GM21423 (cell line): ENCODE measurements at regions not wholly inside any gene's neighbourhood (a gene's known extent, or its start where the extent isn't known, plus 50 kb on each side); places are given as distances from the start of the nearest gene placed in this dataset.

Experiments used
- ATAC-seq: cut with Tn5 transposase; IDR thresholded peaks from one replicate; pipeline ENCODE4 v1.9.1; 2021; ENCODE audit warnings: mild to moderate bottlenecking, moderate library complexity; ENCODE audit not compliant: unreplicated experiment

DNA sequence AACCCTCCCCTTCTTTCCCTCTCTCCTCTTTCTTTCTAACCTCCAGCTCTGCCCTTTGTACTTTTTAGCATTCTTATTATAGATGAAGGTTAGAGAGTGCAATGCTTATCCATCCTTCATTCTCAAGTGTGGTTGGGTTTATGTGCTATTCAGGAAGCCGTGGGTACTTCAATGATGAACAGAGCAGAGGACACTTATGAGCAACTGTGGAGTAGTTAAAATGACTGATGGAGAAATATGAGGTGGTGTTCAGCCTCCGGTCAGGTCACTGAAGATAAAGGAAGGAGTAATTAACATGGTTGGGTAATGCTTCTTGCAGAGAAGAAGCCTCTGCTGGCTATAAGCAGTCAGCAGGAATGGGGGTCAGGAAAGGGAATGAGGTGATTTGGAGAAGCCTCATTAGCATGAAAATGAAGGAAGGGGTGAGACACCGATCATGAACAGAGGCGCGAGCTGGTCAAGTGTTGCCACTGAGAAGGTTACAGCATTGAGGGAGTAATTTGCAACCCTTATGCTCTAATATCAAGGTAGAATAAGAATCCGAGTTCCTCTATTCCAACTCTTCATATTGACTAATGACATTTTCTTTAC lies 174.7 kb downstream of the LPIN1 start:
- no peak for ATAC-seq

DNA sequence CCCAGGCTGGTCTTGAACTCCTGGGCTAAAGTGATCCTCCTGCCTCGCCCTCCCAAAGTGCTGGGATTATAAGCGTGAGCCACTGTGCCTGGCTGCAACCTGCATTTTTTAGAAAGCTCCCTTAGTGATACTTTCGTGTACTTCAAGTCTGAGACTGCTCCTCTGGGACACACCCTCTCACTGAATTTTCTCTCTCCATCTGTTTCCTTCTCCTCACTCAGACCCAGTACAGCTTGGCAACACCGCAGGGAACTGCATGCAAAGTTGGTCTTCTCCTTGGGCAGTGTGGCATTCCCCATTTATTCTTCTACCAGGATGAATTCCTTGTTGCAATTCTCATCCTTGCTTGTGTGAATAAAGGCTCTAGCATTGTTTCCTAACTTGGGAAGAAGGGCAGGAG lies 175.9 kb downstream of the LPIN1 start:
- ATAC-seq = no peak

DNA sequence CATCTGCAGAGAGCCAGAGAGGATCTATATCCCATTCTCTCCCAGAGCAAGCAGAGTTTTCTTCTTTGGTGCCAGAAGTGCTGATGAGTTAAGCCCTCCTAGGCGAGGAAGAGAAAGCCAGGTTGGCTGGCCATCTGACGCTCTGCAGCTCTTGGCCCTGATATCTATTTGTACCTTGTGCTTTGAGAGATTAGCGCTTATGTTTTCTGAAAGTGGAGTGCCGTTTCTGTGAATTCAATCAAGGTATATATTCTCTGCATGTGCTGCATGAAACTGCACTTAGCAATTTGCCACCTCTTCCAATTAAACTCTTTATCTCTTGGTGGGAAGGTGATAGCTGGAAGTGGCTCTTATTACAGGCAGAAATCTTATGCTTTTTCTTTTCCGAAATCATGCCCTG lies 177.5 kb downstream of the LPIN1 start:
- no peak for ATAC-seq

DNA sequence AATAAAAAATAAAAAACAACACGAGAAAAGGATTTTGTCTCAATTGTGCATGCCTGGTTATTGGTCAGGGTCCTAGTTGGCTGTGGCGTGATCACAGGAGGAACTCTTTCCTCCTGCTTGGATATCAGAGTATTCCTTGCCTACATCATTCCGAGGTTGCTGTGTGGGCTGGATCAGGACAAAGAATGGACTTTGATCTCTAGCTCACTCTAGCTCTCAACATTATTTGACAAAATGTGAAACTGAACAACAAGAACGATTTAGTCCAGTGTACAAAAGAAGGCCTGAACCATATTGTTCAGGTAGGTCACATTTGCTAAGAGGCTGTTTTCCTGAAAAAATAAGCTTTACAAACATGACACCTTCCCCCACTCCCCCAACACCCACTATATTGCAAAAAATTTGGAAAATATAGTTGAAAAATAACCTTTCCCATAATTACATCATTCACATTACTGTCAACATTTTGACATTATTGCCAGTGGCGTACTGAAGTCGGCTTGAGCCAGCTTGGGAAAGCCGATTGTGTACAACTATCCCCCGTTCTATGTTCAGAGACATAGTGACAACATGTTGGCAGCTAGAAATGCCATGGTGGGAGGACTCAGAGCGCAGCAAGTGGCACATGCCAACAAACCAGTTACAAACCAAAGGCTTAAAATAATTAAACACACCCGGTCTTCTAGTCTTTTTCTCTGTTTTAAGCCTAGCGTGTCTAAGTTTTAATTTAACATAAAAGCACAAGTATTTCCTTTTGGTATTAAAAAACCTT lies 179.0 kb downstream of the LPIN1 start:
- ATAC-seq = no peak

DNA sequence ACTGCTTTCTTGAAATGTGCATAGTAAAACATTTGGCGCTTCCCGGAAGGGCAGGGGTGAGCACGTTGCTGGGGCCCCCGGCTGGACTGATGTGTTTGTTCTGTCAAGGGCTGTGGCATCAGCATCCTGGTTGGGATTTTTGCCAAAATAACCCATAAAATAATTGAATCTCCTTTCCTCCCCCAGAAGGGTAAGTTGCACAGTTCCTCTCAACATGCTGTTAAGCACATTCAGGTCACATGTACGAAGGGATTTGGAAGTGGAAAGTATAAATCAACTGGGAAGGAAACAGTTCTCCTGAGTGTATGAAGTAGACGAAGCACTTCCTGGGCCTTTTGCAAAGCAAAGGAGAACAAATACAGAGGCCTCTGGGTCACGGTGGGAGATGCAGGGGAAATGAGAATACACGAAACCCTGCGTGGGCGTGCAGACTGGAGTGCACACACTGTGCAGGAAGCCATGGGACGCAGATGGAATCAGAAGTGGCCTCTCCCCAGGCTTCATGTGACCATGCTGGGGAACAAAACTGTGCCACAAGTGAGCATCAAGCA lies 183.9 kb downstream of the LPIN1 start:
- ATAC-seq = no peak

DNA sequence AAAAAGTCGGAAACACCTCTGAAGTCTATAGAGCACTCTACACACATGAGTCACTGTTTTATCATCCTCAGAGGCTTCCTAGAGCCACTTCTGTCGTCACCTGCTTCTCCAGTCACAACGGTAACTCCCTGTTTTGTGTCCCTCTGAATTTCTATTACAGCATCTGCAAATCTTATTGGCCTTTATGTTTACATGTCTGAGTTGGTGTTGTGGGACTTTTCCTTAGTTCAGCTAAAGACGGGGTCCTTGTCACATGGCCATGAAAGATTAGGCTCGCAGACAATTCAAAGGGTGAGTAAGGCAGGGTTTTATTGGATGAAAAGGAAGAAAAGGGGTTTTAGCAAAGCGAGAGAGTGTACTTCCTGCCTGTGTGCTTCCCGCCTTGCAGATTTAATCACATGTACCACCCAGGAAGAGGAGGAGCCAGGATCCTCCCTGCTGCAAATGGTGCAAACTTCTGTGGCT lies 185.6 kb downstream of the LPIN1 start:
- no peak for ATAC-seq

DNA sequence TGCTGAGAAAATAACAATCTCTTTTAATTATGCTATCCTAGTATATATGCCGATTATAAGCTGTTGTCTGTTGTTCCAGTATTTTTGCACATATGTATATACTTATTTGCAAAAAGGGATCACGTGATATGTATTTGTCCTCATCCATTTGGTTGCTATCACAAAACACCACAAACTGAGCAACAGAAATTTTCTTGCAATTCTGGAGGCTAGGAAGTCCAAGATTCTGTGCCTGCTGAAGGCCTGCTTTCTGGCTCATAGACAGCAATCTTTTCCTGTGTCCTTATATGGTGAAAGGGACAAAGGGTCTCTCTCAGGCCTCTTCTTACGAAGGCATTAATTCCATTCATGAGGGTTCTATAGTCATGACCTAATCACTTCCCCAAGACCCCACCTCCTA lies 186.5 kb downstream of the LPIN1 start:
- ATAC-seq = no peak

DNA sequence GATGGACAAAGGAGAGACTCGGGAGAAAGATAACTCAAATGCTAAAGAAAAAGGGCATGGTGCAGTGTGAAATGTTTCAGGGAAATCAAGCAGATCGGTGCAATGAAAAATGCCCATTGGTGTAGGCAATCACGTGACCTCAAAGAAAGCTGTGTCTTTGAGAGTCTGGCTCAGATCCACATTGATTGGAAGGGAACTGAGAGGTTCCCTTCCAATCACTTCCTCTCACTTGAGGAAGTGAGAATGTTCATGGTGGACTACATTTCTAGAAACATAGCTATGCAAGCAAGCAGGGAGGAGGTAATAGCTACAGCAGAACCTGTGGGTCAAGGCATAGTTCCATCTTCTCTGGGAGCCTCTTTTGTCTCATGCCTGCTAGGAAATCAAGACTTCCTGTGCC lies 187.4 kb downstream of the LPIN1 start:
- ATAC-seq = peak; percentile 80

DNA sequence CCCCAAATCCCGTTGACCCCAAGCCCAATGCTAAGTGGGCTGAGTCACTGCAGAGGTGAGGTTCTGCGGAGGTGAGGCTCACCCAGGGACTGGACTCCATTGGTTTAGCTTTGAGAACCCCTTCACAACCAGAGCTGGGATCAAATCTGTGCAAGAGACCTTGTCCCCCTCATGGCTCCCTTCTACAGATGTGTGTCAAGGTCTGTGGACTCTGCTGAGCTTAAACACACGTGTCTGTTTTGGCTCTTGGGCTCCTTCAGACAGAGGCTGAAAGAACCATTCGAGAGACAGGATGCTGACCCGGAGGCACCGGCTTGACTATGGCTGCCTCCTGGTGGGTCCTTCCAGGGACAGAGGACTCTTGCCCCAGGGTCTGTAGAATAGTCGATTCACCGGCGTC lies 190.3 kb downstream of the LPIN1 start:
- no peak for ATAC-seq

DNA sequence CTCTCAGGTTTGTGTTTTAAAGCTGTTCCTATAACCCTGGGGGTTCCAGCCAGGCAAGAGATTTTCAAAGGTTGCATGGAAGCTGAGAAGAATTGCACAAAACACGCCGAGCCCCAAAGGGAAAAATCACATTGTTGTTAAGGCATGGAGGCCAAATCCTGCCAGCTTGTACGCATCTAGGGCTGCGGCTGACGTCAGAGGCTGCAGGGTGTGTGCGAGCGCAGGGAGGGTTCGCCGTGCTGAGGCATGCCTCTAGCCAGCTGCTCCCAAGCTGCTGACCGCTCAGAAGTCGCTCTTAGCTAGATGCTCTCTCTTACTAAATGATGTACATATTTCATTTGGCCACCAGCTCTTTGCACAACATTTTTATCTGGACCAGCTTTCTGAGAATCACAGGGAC lies 191.8 kb downstream of the LPIN1 start:
- ATAC-seq = no peak

DNA sequence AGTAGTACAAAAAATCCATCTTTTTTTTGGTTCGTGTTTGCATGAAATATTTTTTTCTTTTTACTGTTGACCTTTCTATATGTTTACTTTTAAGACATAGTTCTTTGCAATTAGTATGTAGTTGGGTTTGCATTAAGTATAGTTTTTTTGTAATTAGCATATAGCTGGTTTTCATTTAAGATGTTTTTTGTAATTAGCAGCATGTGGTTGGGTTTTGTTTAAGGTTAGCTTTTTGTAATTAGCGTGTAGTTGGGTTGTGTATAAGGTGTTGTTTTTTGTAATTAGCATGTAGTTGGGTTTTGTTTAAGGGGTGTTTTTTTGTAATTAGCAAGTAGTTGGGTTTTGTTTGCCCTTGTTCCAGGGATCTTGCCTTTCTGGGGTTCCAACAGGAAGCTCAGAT lies 193.1 kb downstream of the LPIN1 start:
- ATAC-seq = no peak

DNA sequence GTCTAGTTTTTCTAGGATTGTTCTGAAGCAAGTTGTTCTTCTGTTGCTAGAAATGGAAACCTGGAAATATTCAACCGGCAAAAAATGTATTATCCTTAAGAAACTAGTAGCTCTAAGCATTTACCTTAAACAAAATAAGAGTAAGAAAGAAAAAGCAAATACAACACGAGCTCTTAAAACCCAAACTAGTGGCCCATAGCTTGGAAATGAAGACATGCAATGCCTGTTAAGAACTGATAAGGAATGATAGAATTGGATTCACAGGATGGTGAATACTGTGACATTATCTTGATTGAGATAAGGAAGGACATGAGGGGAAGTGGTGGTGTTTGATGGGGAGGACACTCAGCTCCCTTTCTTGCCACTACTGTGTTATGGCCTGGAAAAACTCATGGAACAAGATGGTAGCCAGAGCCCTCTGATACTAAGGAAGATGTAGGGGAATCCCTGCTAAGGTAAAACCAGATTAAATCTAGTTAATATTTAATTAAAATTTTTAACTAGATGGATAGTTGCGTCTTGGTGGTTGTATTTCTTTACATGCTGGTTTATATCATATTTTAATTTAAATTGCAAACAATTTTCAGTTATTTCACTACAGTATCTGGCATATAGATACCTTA lies 193.8 kb downstream of the LPIN1 start:
- ATAC-seq = no peak

DNA sequence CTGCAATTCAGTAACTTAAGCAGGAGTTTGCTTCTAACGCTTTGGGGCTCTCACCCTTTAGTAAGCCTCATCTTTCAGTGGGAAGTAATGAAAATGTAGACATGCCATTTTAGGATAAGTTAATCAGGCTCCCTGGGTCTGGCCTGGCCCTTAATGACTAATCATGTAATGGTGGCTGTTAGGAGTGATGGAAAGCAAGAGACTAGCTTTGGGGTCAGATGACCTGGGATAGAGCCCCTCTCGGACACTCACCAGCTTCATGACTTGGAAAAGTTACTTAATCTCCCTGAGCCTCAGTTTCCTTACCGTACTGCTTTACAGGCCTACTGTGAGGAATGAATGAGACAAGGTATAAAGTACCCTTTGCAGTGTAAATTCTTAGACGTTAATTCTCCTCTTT lies 194.4 kb downstream of the LPIN1 start:
- no peak for ATAC-seq

DNA sequence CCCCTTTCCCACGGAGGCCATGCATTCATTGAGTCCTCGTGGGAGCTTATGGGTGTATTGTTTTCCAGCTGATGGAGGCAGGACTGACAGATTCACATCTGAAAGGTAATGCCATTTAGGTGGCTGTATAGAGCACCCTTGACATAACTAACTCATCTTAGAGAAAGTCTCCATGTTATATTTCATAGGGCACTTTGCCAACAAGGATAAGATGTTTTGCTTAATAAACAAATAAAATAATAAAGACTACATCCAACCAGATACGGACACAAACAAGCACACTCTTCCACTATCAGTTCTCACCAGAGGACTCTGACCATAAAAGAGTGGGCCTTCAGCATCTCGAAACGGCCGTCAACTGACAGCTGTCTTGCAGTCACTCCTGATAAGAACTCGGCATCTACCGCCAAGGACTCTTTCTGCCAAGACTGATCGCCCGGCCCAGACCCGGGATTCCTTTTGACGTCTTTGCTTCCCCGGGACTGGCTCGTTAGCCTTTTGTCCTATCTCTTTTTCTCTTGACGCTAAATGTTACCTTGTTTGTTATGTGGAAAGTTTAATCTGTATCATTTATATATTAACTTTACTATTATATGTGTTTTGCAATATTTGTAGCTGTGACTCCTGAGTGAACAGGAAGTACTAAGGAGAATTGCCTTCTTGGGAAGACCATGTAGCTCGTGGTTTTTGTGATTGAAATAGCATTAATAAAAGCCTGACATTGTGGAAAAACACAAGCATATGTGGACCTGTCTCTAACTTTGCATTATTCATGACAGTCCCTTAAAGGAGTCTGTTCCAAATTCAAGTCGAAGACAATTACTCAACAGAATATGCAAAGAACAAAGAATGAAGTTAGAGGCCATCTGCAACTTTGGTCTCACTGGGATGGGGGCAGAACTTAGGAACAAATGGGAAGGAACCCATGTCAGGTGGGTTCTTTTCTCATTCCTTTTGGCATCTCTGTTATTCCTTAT lies 195.1 kb downstream of the LPIN1 start:
- no peak for ATAC-seq

DNA sequence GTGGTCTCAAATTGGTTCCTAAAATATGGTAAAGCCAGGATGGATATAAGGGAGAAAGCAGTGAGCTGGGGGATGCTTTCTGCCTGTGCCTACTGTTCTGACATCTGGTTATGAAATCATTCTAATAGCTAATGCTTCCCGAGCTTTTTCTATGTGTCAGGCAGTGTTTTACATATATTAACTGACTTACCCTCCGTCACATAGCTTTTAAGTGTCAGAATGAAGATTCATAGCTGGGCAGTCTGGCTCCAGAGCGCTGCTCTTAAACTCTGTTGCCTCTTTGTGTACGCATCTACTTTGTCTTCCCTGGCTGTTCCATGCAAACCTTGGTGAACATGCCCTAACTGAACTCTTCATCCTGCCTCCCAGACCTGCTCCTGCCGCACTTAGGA lies 195.7 kb downstream of the LPIN1 start:
- no peak for ATAC-seq

DNA sequence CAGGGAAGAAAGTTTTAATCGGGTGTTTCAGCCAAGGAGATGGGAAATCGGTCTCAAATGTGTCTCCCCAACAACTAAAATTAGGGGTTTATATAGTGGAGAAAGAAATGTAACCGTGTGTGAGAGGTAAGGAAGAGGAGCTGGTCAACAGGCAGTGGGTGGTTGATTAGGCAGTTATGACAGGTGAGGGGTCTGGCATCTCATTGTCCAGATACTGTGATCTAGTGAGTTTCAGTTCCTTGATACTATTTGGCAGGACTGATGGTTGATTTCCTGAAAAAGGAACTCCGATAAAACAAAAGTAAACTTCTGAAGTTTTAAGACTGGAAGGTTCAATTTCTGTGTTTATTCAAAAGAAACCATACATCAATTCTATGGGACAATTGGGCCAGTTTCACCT lies 197.9 kb downstream of the LPIN1 start:
- no peak for ATAC-seq

DNA sequence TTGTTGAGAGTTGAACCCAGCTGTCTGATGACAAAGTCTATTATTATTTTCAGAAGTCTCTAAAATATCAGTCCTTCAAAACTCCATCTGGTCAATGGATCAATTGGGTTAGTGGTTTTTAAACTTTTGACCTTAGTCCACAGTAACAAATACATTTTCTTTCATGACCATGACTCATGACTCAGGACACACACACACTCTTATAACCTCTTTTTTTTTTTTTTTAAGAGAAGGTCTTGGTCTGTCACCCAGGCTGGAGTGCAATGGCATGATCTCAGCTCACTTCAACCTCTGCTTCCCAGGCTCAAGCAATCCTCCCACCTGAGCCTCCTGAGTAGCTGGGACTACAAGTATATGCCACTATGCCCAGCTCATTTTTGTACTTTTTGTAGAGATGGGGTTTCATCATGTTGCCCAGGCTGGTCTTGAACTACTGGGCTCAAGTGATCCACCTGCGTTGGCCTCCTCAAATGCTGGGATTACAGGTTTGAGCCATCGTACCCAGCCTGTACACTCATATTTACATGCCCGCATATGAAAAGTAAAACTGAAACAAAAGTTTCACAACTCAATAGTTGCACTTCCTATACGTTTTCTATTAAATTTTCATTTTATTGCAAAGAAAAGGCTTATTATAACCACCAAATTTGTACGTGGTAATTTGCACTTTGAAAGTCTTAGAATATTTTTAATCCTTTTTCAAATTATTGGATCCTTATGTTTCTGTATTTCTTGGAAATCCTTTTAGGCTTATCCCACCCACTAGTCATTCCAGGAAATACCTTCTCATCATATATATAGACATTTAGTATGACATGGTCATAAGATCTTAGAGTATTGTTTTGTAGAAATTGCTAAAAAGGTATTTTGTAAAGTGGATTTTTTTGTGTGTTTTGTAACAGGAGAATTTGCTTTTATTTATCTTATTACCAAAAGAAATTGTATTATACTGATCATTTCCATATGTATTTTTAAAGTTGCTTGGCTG lies 199.0 kb downstream of the LPIN1 start:
- ATAC-seq = peak; percentile 94

DNA sequence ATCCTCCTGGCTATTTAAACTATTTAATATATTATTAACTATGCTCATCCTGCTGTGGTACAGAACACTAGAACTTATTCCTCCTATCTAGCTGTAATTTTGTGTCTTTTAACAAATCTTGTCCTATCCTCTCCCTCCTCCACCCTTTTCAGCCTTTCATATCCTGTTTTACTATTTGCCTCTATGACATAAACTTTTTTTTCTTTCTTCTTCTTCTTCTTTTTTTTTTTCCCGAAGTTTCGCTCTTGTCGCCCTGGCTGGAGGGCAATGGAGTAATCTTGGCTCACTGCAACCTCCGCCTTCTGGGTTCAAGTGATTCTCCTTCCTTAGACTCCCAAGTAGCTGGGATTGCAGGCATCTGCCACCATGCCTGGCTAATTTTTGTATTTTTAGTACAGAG lies 201.5 kb downstream of the LPIN1 start:
- ATAC-seq = no peak

DNA sequence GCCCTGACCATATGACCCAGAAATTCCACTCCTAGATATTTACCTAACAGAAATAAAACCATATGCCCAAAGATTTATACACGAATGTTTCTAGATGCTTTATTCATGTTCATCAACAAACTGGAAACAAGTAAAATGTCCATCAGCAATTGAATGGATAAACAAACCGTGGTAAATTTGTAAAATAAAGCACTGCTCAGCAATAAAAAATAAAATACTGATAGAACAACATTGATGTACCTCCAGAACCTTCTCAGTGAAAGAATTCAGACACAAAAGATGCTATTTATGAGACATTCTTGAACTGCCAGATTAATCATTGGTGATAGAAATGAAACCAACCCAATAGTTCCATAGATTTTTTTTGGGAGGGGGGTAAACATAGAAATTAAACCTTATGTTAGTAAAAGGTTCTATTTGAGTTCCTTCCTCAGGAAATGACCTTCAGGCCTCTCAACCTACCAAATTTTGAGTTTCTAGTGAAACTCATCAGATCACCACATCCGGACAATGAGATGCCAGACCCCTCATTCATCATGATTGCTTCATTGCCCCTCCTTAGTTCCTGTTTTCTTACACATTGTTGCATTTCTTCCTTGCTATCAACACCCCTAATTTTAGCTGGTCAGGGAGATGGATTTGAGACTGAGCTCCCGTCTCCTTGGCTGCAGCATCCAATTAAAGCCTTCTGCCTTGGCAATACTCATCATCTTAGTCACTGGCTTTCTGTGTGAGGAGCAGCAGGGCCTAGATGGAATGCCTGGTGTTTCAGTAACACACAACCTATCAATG lies 203.5 kb downstream of the LPIN1 start:
- ATAC-seq = no peak
